Common myeloid progenitor, CD34-positive (primary cell): ENCODE measurements at regions not wholly inside any gene's neighbourhood (a gene's known extent, or its start where the extent isn't known, plus 50 kb on each side); places are given as distances from the start of the nearest gene placed in this dataset.

Experiments
- CTCF ChIA-PET: fragments of 350-600 bp; sonication (Branson Sonifier 250); formaldehyde crosslinking; loops from one replicate; lab custom pipeline; 2021; ENCODE audit warnings: antibody characterized with exemption; lab: Charles Lee
- POLR2A ChIA-PET: fragments of 350-600 bp; sonication (Branson Sonifier 250); formaldehyde crosslinking; loops from one replicate; lab custom pipeline; 2021; ENCODE audit warnings: antibody characterized with exemption; lab: Charles Lee
- DNase-seq, 3 donors: peaks; one replicate each; pipeline versions ENCODE4 v3.0.0 to v3.0.0-alpha.2; 2013
- H3K27ac ChIP-seq, 2 experiments: 1 replicate in 1 of 2; 2 replicates in 1 of 2; pipeline ENCODE4 v1.7.0; 2013; ENCODE audit warnings: inconsistent platforms in 2 of 2, low read length in 2 of 2, mild to moderate bottlenecking in 2 of 2, low read depth in 1 of 2, moderate library complexity in 1 of 2; ENCODE audit not compliant: severe bottlenecking in 2 of 2, insufficient read depth in 1 of 2, poor library complexity in 1 of 2
- H3K27me3 ChIP-seq, 5 experiments: replicated peaks in 2 of 5; 1 replicate in 3 of 5; 2 replicates in 2 of 5; pipeline versions ENCODE4 v1.6.1 to v1.7.0; 2013; ENCODE audit warnings: low read length in 4 of 5, mild to moderate bottlenecking in 2 of 5, moderate library complexity in 2 of 5, inconsistent platforms in 1 of 5; ENCODE audit not compliant: insufficient read depth in 5 of 5, control insufficient read depth in 4 of 5
- H3K36me3 ChIP-seq, 4 experiments: 1 replicate in 2 of 4; 2 replicates in 2 of 4; pipeline versions ENCODE4 v1.6.1 to v1.7.0; 2013; ENCODE audit warnings: low read length in 3 of 4, control low read depth in 1 of 4, mild to moderate bottlenecking in 1 of 4; ENCODE audit not compliant: control insufficient read depth in 4 of 4, insufficient read depth in 4 of 4
- H3K4me1 ChIP-seq, 4 experiments: 1 replicate in 3 of 4; 2 replicates in 1 of 4; pipeline versions ENCODE4 v1.6.1 to v1.7.1; 2013; ENCODE audit warnings: low read length in 3 of 4, mild to moderate bottlenecking in 3 of 4, control low read depth in 1 of 4, inconsistent platforms in 1 of 4, moderate library complexity in 1 of 4; ENCODE audit not compliant: control insufficient read depth in 4 of 4, insufficient read depth in 4 of 4; ENCODE audit errors: control extremely low read depth in 1 of 4
- H3K4me3 ChIP-seq, 7 experiments: 1 replicate in 4 of 7; 2 replicates in 3 of 7; pipeline versions ENCODE4 v1.5.1 to v1.7.0; 2013; ENCODE audit warnings: mild to moderate bottlenecking in 7 of 7, low read length in 6 of 7, moderate library complexity in 6 of 7, inconsistent platforms in 2 of 7, low read depth in 2 of 7, control low read depth in 1 of 7; ENCODE audit not compliant: insufficient read depth in 4 of 7, control insufficient read depth in 1 of 7; ENCODE audit errors: extremely low read depth in 1 of 7
- H3K9me3 ChIP-seq, 5 experiments: 1 replicate in 4 of 5; 2 replicates in 1 of 5; pipeline versions ENCODE4 v1.6.1 to v1.7.1; 2013; ENCODE audit warnings: low read length in 4 of 5, mild to moderate bottlenecking in 2 of 5, inconsistent platforms in 1 of 5, low read depth in 1 of 5, moderate library complexity in 1 of 5; ENCODE audit not compliant: control insufficient read depth in 4 of 5, insufficient read depth in 2 of 5; ENCODE audit errors: control extremely low read depth in 1 of 5
- WGBS: methylation state at CpG from one replicate; pipeline ENCODE4 v1.1.5; 2013; ENCODE audit not compliant: insufficient coverage; 5-methylcytosine and 5-hydroxymethylcytosine counted together

- WGBS, result 88% methylated on average over 1 of the region's 2 CpGs
- H3K4me3 ChIP-seq, result no peak overlapping the region
- H3K27me3 ChIP-seq, result peaks cover 0 to 2% (median 0%) of the 10 kb centered on the region in 5 experiments
- H3K4me1 ChIP-seq, result no peaks in the 10 kb centered on the region
- H3K9me3 ChIP-seq, result no peaks in the 10 kb centered on the region
- ChIA-PET CTCF (no interaction called here), POLR2A (no interaction called here)
- no peaks in the 10 kb centered on the region for H3K36me3 ChIP-seq
- no peak overlapping the region for H3K27ac ChIP-seq
- DNase-seq, result no peak
Observed at GRCh38 chr3:147906285-147906684, 497.1 kb downstream of the ZIC1 start.

DNA sequence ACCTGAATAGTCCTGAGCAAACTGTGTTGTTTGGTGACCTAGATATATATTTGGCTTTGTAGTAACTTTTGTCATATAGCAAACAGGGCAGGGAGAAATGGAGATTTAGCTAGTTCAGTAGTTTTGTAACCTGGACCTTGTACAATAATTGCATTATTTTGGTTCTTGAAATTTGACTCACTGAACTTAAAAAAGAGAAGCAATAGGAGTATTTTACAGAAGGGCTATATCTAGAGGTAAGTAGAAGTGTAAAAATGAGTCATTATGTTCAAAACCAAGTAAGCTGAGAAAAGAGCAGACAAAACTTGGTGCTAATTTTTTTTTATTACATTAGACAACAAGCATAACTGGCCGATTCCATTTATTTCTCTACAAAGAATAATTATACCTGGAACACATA is 505.4 kb downstream of the ZIC1 start:
- H3K4me3 ChIP-seq, result no peak overlapping the region
- ChIA-PET CTCF (no interaction called here), POLR2A (no interaction called here)
- DNase-seq, result no peak
- 100% methylated on average over 1 of the region's 1 CpG for WGBS
- no peak overlapping the region for H3K27ac ChIP-seq
- no peaks in the 10 kb centered on the region for H3K36me3 ChIP-seq
- no peaks in the 10 kb centered on the region for H3K27me3 ChIP-seq
- no peaks in the 10 kb centered on the region for H3K9me3 ChIP-seq
- no peaks in the 10 kb centered on the region for H3K4me1 ChIP-seq

DNA sequence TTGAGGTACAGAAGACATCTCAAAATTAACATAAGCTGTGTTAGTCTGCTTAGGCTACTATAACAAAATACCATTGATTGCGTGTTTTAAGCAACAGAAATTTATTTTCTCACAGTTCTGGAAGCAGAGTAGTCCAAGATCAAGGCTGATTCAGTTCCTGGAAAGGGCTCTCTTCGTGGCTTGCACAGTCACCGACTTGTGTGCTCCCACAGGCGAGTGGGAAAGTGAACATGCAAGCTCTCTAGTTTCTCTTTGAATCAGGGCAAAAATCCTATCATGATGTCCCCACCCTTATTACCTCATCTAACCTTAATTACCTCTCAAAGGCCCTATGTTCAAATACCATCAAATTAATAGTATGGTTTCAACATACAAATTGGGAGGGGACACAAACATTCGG is 505.9 kb downstream of the ZIC1 start:
- 87% methylated on average over 5 of the region's 5 CpGs for WGBS
- ChIA-PET CTCF (no interaction called here), POLR2A (no interaction called here)

GRCh38 chr3:147919496-147919895 is 510.3 kb downstream of the ZIC1 start:
- DNase-seq, result no peak
- Histone ChIP-seq H3K9me3 (no peaks in the 10 kb centered on the region), H3K4me3 (no peak overlapping the region), H3K4me1 (no peaks in the 10 kb centered on the region), H3K36me3 (no peaks in the 10 kb centered on the region), H3K27me3 (no peaks in the 10 kb centered on the region), H3K27ac (no peak overlapping the region)
- 96% methylated on average over 4 of the region's 4 CpGs for WGBS
- ChIA-PET CTCF (interaction anchor here (0.9 kb wide), 1 partner anchor 64 kb away, joined by 3 read pairs; no protein-coding TSS in a partner anchor), POLR2A (no interaction called here)

More for the DNA sequence above, 505.9 kb downstream of the ZIC1 start:
- Histone ChIP-seq H3K4me3 (no peak overlapping the region), H3K9me3 (no peaks in the 10 kb centered on the region), H3K27me3 (no peaks in the 10 kb centered on the region), H3K36me3 (no peaks in the 10 kb centered on the region), H3K4me1 (no peaks in the 10 kb centered on the region), H3K27ac (no peak overlapping the region)
- DNase-seq, result no peak

- H3K27me3 ChIP-seq, result no peaks in the 10 kb centered on the region
- H3K9me3 ChIP-seq, result no peaks in the 10 kb centered on the region
- no peak for DNase-seq
- H3K36me3 ChIP-seq, result no peaks in the 10 kb centered on the region
- H3K4me3 ChIP-seq, result no peak overlapping the region
- H3K4me1 ChIP-seq, result no peaks in the 10 kb centered on the region
- H3K27ac ChIP-seq, result no peak overlapping the region
- WGBS, result 100% methylated on average over 1 of the region's 2 CpGs
- ChIA-PET POLR2A (interaction anchor here (0.7 kb wide), 1 partner anchor 779 kb away, joined by 4 read pairs; no protein-coding TSS in a partner anchor), CTCF (no interaction called here)
Observed at GRCh38 chr3:147921051-147921450, 511.9 kb downstream of the ZIC1 start.

- no peaks in the 10 kb centered on the region for H3K9me3 ChIP-seq
- H3K27ac ChIP-seq, result no peak overlapping the region
- DNase-seq, result no peak
- no peaks in the 10 kb centered on the region for H3K36me3 ChIP-seq
- H3K4me1 ChIP-seq, result no peaks in the 10 kb centered on the region
- WGBS, result 80% methylated on average over 1 of the region's 1 CpG
- ChIA-PET CTCF (no interaction called here), POLR2A (no interaction called here)
- no peaks in the 10 kb centered on the region for H3K27me3 ChIP-seq
- H3K4me3 ChIP-seq, result no peak overlapping the region
Observed at GRCh38 chr3:147924755-147925154, 515.6 kb downstream of the ZIC1 start.

DNA sequence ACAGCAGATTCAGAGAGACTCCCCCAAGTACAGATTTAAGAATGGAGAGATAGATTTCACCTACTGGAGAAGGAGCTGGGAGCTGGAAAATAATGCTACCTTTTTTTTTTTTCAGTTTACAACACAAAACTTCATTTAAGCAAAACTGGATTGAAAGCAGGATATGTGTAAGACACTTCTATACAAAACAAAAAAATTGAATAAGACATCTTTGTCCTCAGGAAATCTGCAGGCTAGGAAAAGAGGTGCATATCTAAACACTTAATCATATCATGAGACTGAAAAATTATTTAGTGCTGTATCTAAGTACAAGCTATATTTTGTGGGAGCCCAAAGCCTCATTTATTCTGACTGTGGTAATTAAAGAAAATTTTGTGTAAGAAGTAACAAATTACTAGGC is 516.1 kb downstream of the ZIC1 start:
- Histone ChIP-seq H3K27me3 (no peaks in the 10 kb centered on the region), H3K4me1 (no peaks in the 10 kb centered on the region), H3K27ac (no peak overlapping the region), H3K4me3 (no peak overlapping the region), H3K9me3 (no peaks in the 10 kb centered on the region), H3K36me3 (no peaks in the 10 kb centered on the region)
- ChIA-PET CTCF (no interaction called here), POLR2A (no interaction called here)
- DNase-seq, result no peak
